ENCODE measurements at regions not wholly inside any gene's neighbourhood (a gene's known extent, or its start where the extent isn't known, plus 50 kb on each side); places are given as distances from the start of the nearest gene placed in this dataset.

- no peaks in the 10 kb centered on the region for H4K20me1 ChIP-seq (ENCODE audit: insufficient read depth)
- BruUV-seq (replicated peaks): no TSS peak
- intact Hi-C loops (cut with micrococcal nuclease): no loop called here
- H3K27me3 ChIP-seq (ENCODE audit: insufficient read depth, low read length): peaks cover 8% of the 10 kb centered on the region
- no peaks in the 10 kb centered on the region for H3K79me2 ChIP-seq (ENCODE audit: insufficient read depth, low read length)
- H3K4me3 ChIP-seq (replicated peaks in 1 of 2; ENCODE audit: low read depth in 1 of 2, low read length in 2 of 2): no peak overlapping the region
- TF ChIP-seq EGR1 (IDR thresholded peaks at IDR 0.05; ENCODE audit: low read depth) (no peak), FOSL1 (IDR thresholded peaks at IDR 0.05; ENCODE audit: low read depth) (no peak), ZFX (IDR thresholded peaks at IDR 0.05) (no peak), ATF3 (IDR thresholded peaks at IDR 0.05) (no peak)
- H3K9ac ChIP-seq (ENCODE audit: low read length): no peak overlapping the region
- no peak for ATAC-seq
- ChIA-PET RAD21 (ENCODE audit: low non-redundant PET in 1 of 2, low total read pairs in 2 of 2, uncharacterized antibody in 2 of 2, unreplicated experiment in 2 of 2) (no interaction called here), POLR2A (no interaction called here), CTCF (no interaction called here)
- H2AFZ ChIP-seq (ENCODE audit: low read depth, low read length, poor library complexity, severe bottlenecking): no peak overlapping the region
- no peaks in the 10 kb centered on the region for H3K36me3 ChIP-seq (ENCODE audit: control insufficient read depth in 1 of 2, insufficient read depth in 2 of 2, low read length in 2 of 2)
- DNase-seq (ENCODE audit: low read depth, low spot score): no peak
- no peak overlapping the region for H3K4me2 ChIP-seq (ENCODE audit: low read length)
- no peaks in the 10 kb centered on the region for H3K9me2 ChIP-seq (ENCODE audit: insufficient read depth)
- no peaks in the 10 kb centered on the region for H3K9me3 ChIP-seq (ENCODE audit: control insufficient read depth in 1 of 2, insufficient read depth in 1 of 2, low read depth in 1 of 2, low read length in 2 of 2)
- H3K27ac ChIP-seq (ENCODE audit: low read depth, low read length): no peak overlapping the region
- H3K4me1 ChIP-seq (ENCODE audit: control insufficient read depth in 1 of 2, insufficient read depth in 2 of 2, low read length in 2 of 2): no peaks in the 10 kb centered on the region
Measured at GRCh38 chr19:34841780-34842179, 68.8 kb upstream of the ZNF599 start.

- Histone ChIP-seq H3K4me2 (ENCODE audit: low read length) (no peak overlapping the region), H3K27me3 (ENCODE audit: insufficient read depth, low read length) (peaks cover 23% of the 10 kb centered on the region), H3K9me2 (ENCODE audit: insufficient read depth) (no peaks in the 10 kb centered on the region), H3K36me3 (ENCODE audit: control insufficient read depth in 1 of 2, insufficient read depth in 2 of 2, low read length in 2 of 2) (no peaks in the 10 kb centered on the region), H3K9me3 (ENCODE audit: control insufficient read depth in 1 of 2, insufficient read depth in 1 of 2, low read depth in 1 of 2, low read length in 2 of 2) (no peaks in the 10 kb centered on the region), H3K4me3 (replicated peaks in 1 of 2; ENCODE audit: low read depth in 1 of 2, low read length in 2 of 2) (no peak overlapping the region), H3K9ac (ENCODE audit: low read length) (no peak overlapping the region), H3K79me2 (ENCODE audit: insufficient read depth, low read length) (no peaks in the 10 kb centered on the region), H4K20me1 (ENCODE audit: insufficient read depth) (no peaks in the 10 kb centered on the region), H3K4me1 (ENCODE audit: control insufficient read depth in 1 of 2, insufficient read depth in 2 of 2, low read length in 2 of 2) (no peaks in the 10 kb centered on the region), H3K27ac (ENCODE audit: low read depth, low read length) (no peak overlapping the region), H2AFZ (ENCODE audit: low read depth, low read length, poor library complexity, severe bottlenecking) (no peak overlapping the region)
- CTCF ChIA-PET: interaction anchor here (1.2 kb wide), 1 partner anchor 173 kb away, joined by 3 read pairs; no protein-coding TSS in a partner anchor
- TF ChIP-seq ZFX (IDR thresholded peaks at IDR 0.05) (no peak), CTCF (IDR thresholded peaks at IDR 0.05 in 2 of 3, conservative IDR thresholded peaks at IDR 0.05 in 1 of 3; ENCODE audit: borderline replicate concordance in 1 of 3, insufficient read depth in 1 of 3, low read depth in 2 of 3, low read length in 2 of 3) (peak in 1 of 3 experiments; percentile 17; a peak in 1 of 6 replicates), MAX (IDR thresholded peaks at IDR 0.05) (no peak)
- 0 out of 2 replicates have a peak, but pooled peaks have one; percentile 22 for ATAC-seq
- POLR2A ChIA-PET: no interaction called here
- RAD21 ChIA-PET (ENCODE audit: low non-redundant PET in 1 of 2, low total read pairs in 2 of 2, uncharacterized antibody in 2 of 2, unreplicated experiment in 2 of 2): interaction anchor here in 1 of 2 experiments (0.6 kb wide), 1 partner anchor 302 kb away, joined by 3 read pairs; no protein-coding TSS in a partner anchor
- DNase-seq (ENCODE audit: low read depth, low spot score): no peak
- intact Hi-C loops (cut with micrococcal nuclease): no loop called here
- no TSS peak for BruUV-seq (replicated peaks)
Measured at GRCh38 chr19:34838753-34839431, 65.9 kb upstream of the ZNF599 start.
